ENCODE measurements at regions not wholly inside any gene's neighbourhood (a gene's known extent, or its start where the extent isn't known, plus 50 kb on each side); places are given as distances from the start of the nearest gene placed in this dataset.

GRCh38 chr7:41872966-41873365 is 170.1 kb upstream of the INHBA start:
- no peak for TF ChIP-seq ZFP30 (CRISPR knock-in tag; IDR thresholded peaks at IDR 0.05)
- TF ChIP-seq ARNTL (CRISPR knock-in tag; IDR thresholded peaks at IDR 0.05; ENCODE audit: borderline replicate concordance, low read depth) = no peak

Measured in SK-N-SH treated with all-trans-retinoic acid at 6 μM for 48 hours (cell line).